ENCODE measurements at regions not wholly inside any gene's neighbourhood (a gene's known extent, or its start where the extent isn't known, plus 50 kb on each side); places are given as distances from the start of the nearest gene placed in this dataset.

DNA sequence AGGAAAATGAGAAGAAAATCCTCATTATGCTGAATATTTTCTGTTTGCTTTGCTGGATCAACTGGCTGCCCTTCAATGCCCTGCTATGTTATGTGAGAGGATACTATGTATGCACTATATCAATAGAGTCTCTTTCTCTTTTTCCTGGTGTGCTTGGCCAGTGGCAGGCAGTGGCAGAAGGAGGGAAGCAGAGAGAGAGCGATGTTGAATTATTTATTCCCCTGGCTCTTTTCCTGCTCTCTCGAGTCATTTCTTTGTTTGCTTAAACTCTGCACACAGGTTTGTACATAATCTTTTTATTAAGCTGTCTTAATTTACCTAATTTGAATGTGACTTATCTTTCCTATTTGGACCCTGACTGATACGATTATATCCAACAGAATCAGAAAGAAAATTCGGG is 1727.3 kb downstream of the SUCLG1 start:
- no peak overlapping the region for H3K27ac ChIP-seq (ENCODE audit: low read depth, low read length)
- no peaks in the 10 kb centered on the region for H4K20me1 ChIP-seq (ENCODE audit: control insufficient read depth, insufficient read depth, low read depth, low read length)

DNA sequence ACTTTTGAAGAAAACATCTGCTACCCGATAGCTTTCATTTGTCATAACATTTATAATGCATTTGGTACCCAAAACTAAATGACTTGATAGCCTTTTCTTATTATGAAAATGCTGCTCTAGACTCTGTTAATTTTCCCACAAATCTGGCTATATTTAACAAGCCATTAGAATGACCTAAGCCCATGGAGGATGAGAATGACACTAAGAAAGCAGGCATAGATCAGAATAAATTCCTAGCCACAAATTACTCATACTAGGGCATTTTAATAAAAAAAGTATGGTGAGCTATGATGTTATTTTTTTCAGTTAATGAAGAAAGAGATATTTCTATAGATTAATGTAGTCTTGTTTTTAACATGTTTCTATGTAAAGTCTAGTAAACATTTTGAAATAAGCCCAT is 1728.3 kb downstream of the SUCLG1 start:
- no peaks in the 10 kb centered on the region for H4K20me1 ChIP-seq (ENCODE audit: control insufficient read depth, insufficient read depth, low read depth, low read length)
- no peaks in the 10 kb centered on the region for H3K79me2 ChIP-seq (ENCODE audit: control insufficient read depth, low read length)
- TF ChIP-seq EZH2phosphoT487 (IDR thresholded peaks at IDR 0.05; ENCODE audit: borderline replicate concordance, low read length) = no peak
- TF ChIP-seq, protein P1, sequence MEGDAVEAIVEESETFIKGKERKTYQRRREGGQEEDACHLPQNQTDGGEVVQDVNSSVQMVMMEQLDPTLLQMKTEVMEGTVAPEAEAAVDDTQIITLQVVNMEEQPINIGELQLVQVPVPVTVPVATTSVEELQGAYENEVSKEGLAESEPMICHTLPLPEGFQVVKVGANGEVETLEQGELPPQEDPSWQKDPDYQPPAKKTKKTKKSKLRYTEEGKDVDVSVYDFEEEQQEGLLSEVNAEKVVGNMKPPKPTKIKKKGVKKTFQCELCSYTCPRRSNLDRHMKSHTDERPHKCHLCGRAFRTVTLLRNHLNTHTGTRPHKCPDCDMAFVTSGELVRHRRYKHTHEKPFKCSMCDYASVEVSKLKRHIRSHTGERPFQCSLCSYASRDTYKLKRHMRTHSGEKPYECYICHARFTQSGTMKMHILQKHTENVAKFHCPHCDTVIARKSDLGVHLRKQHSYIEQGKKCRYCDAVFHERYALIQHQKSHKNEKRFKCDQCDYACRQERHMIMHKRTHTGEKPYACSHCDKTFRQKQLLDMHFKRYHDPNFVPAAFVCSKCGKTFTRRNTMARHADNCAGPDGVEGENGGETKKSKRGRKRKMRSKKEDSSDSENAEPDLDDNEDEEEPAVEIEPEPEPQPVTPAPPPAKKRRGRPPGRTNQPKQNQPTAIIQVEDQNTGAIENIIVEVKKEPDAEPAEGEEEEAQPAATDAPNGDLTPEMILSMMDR (IDR thresholded peaks at IDR 0.05; ENCODE audit: low read depth, low read length, poor library complexity, severe bottlenecking) = no peak
- no peak overlapping the region for H3K27ac ChIP-seq (ENCODE audit: low read depth, low read length)
- no peaks in the 10 kb centered on the region for H3F3A ChIP-seq (ENCODE audit: control insufficient read depth, insufficient read depth)
- H3K4me3 ChIP-seq (ENCODE audit: low read length) = no peak overlapping the region
- H3K4me2 ChIP-seq (ENCODE audit: low read length) = no peak overlapping the region
- H3K4me1 ChIP-seq (ENCODE audit: control insufficient read depth, low read length) = no peaks in the 10 kb centered on the region
- H3K9me2 ChIP-seq (replicated peaks; ENCODE audit: control insufficient read depth, low read length) = no peaks in the 10 kb centered on the region
- no peaks in the 10 kb centered on the region for H3K9me3 ChIP-seq (ENCODE audit: control insufficient read depth, insufficient read depth, low read length)
- H3K36me3 ChIP-seq (ENCODE audit: control insufficient read depth, low read length) = no peaks in the 10 kb centered on the region
- H3K27me3 ChIP-seq (ENCODE audit: control insufficient read depth, low read length) = no peaks in the 10 kb centered on the region

More for the DNA sequence above, 1727.3 kb downstream of the SUCLG1 start:
- Histone ChIP-seq H3K4me1 (ENCODE audit: control insufficient read depth, low read length) (no peaks in the 10 kb centered on the region), H3K9me3 (ENCODE audit: control insufficient read depth, insufficient read depth, low read length) (no peaks in the 10 kb centered on the region), H3K4me2 (ENCODE audit: low read length) (no peak overlapping the region), H3F3A (ENCODE audit: control insufficient read depth, insufficient read depth) (no peaks in the 10 kb centered on the region), H3K4me3 (ENCODE audit: low read length) (no peak overlapping the region), H3K79me2 (ENCODE audit: control insufficient read depth, low read length) (no peaks in the 10 kb centered on the region), H3K9me2 (replicated peaks; ENCODE audit: control insufficient read depth, low read length) (no peaks in the 10 kb centered on the region), H3K36me3 (ENCODE audit: control insufficient read depth, low read length) (no peaks in the 10 kb centered on the region), H3K27me3 (ENCODE audit: control insufficient read depth, low read length) (no peaks in the 10 kb centered on the region)
- no peak for TF ChIP-seq EZH2phosphoT487 (IDR thresholded peaks at IDR 0.05; ENCODE audit: borderline replicate concordance, low read length)
- TF ChIP-seq, protein P1 (IDR thresholded peaks at IDR 0.05; ENCODE audit: low read depth, low read length, poor library complexity, severe bottlenecking) = no peak

DNA sequence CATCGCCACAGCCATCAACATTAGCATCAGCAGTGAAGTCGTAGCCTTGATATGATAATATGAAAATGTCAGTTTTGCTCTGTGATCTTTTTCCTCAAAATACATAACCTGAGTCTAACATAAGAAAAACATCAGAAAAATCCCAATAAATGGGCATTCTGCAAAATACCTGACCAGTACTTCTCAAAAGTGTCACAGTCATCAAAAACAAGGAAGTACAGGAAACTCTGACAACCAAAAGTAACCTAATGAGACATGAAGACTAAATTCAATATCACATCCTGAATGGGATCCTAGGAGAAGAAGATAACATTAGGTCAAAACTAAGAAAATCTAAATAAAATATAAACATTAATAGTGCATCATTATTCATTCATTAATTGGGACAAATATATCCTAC is 1731.0 kb downstream of the SUCLG1 start:
- no peaks in the 10 kb centered on the region for H3K9me3 ChIP-seq (ENCODE audit: control insufficient read depth, insufficient read depth, low read length)
- no peak overlapping the region for H3K4me2 ChIP-seq (ENCODE audit: low read length)
- H3F3A ChIP-seq (ENCODE audit: control insufficient read depth, insufficient read depth) = no peaks in the 10 kb centered on the region
- H3K27me3 ChIP-seq (ENCODE audit: control insufficient read depth, low read length) = no peaks in the 10 kb centered on the region
- TF ChIP-seq, protein P1 (IDR thresholded peaks at IDR 0.05; ENCODE audit: low read depth, low read length, poor library complexity, severe bottlenecking) = no peak
- no peak for TF ChIP-seq EZH2phosphoT487 (IDR thresholded peaks at IDR 0.05; ENCODE audit: borderline replicate concordance, low read length)
- H3K36me3 ChIP-seq (ENCODE audit: control insufficient read depth, low read length) = no peaks in the 10 kb centered on the region
- no peak overlapping the region for H3K4me3 ChIP-seq (ENCODE audit: low read length)
- H3K27ac ChIP-seq (ENCODE audit: low read depth, low read length) = no peak overlapping the region
- H3K4me1 ChIP-seq (ENCODE audit: control insufficient read depth, low read length) = no peaks in the 10 kb centered on the region
- H3K79me2 ChIP-seq (ENCODE audit: control insufficient read depth, low read length) = no peaks in the 10 kb centered on the region
- H4K20me1 ChIP-seq (ENCODE audit: control insufficient read depth, insufficient read depth, low read depth, low read length) = no peaks in the 10 kb centered on the region
- H3K9me2 ChIP-seq (replicated peaks; ENCODE audit: control insufficient read depth, low read length) = no peaks in the 10 kb centered on the region

DNA sequence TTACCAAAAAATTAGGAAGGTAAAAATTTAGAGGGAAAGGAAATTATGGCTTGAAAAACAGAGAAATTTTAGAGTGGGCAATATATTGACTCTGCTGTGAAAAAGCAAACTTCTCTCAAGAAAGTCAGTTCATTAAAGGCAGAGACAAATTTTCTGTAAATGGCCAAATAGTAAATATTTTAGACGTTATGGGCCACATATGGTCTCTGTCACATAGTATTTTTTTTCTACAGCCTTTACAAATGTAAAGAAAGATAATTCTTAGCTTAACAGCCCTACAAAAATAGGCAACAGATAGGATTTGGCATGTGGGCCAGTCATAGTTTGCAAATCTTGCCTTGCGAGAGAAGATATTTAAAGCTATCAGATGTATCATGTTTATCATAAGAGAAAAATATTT is 1750.4 kb downstream of the SUCLG1 start:
- Histone ChIP-seq H3K27me3 (ENCODE audit: control insufficient read depth, low read length) (no peaks in the 10 kb centered on the region), H3K9me3 (ENCODE audit: control insufficient read depth, insufficient read depth, low read length) (no peaks in the 10 kb centered on the region), H3K4me2 (ENCODE audit: low read length) (no peak overlapping the region), H3K36me3 (ENCODE audit: control insufficient read depth, low read length) (no peaks in the 10 kb centered on the region), H3K9me2 (replicated peaks; ENCODE audit: control insufficient read depth, low read length) (no peaks in the 10 kb centered on the region), H4K20me1 (ENCODE audit: control insufficient read depth, insufficient read depth, low read depth, low read length) (no peaks in the 10 kb centered on the region), H3K79me2 (ENCODE audit: control insufficient read depth, low read length) (no peaks in the 10 kb centered on the region), H3K4me3 (ENCODE audit: low read length) (no peak overlapping the region), H3F3A (ENCODE audit: control insufficient read depth, insufficient read depth) (no peaks in the 10 kb centered on the region), H3K4me1 (ENCODE audit: control insufficient read depth, low read length) (no peaks in the 10 kb centered on the region), H3K27ac (ENCODE audit: low read depth, low read length) (no peak overlapping the region)
- no peak for TF ChIP-seq EZH2phosphoT487 (IDR thresholded peaks at IDR 0.05; ENCODE audit: borderline replicate concordance, low read length)
- TF ChIP-seq, protein P1 (IDR thresholded peaks at IDR 0.05; ENCODE audit: low read depth, low read length, poor library complexity, severe bottlenecking) = no peak

All from DOHH2 (cell line).